Small intestine (tissue), 7 donors: ENCODE measurements at regions not wholly inside any gene's neighbourhood (a gene's known extent, or its start where the extent isn't known, plus 50 kb on each side); places are given as distances from the start of the nearest gene placed in this dataset.

Experiments
- DNase-seq, 2 donors: peaks; one replicate each; pipeline versions ENCODE4 v3.0.0 to v3.0.0-alpha.2; 2013
- FAIRE-seq: peaks from 2 replicates; lab custom pipeline; 2012; peaks lifted over from hg19 to GRCh38; lab: Jason Lieb, UNC
- H3K27ac ChIP-seq, 3 donors: one replicate each; pipeline ENCODE4 v1.5.1; 2013; ENCODE audit warnings: low read length in 2 of 3, mild to moderate bottlenecking in 2 of 3, control low read depth in 1 of 3, inconsistent platforms in 1 of 3, low read depth in 1 of 3, moderate library complexity in 1 of 3
- H3K27me3 ChIP-seq, 3 donors: one replicate each; pipeline ENCODE4 v1.6.1; 2013; ENCODE audit warnings: low read length in 3 of 3, inconsistent platforms in 1 of 3; ENCODE audit not compliant: control insufficient read depth in 3 of 3, insufficient read depth in 3 of 3
- H3K36me3 ChIP-seq, 3 donors: one replicate each; pipeline ENCODE4 v1.6.1; 2013; ENCODE audit warnings: low read length in 3 of 3, inconsistent platforms in 1 of 3, low read depth in 1 of 3, mild to moderate bottlenecking in 1 of 3, moderate library complexity in 1 of 3; ENCODE audit not compliant: control insufficient read depth in 3 of 3, insufficient read depth in 2 of 3
- H3K4me1 ChIP-seq, 3 donors: one replicate each; pipeline ENCODE4 v1.6.1; 2013; ENCODE audit warnings: low read length in 2 of 3, inconsistent platforms in 1 of 3, low read depth in 1 of 3, mild to moderate bottlenecking in 1 of 3, moderate library complexity in 1 of 3; ENCODE audit not compliant: control insufficient read depth in 3 of 3, insufficient read depth in 2 of 3
- H3K4me3 ChIP-seq, 3 donors: one replicate each; pipeline ENCODE4 v1.5.1; 2013; ENCODE audit warnings: low read length in 3 of 3, control low read depth in 1 of 3, inconsistent platforms in 1 of 3, low read depth in 1 of 3, mild to moderate bottlenecking in 1 of 3, moderate library complexity in 1 of 3
- H3K9me3 ChIP-seq, 2 donors: one replicate each; pipeline ENCODE4 v1.6.1; 2013; ENCODE audit warnings: low read depth in 1 of 2, low read length in 1 of 2; ENCODE audit not compliant: control insufficient read depth in 2 of 2, insufficient read depth in 1 of 2
- WGBS, 3 donors: extraction: QIAGEN DNeasy Blood & Tissue Kit; methylation state at CpG; one replicate each; pipeline ENCODE4 v1.1.7; 2013; 5-methylcytosine and 5-hydroxymethylcytosine counted together
- donor health status: healthy with polysubstance abuse.
- donor health status: control.
- donor health status: control.
- donor health status: Bipolar disorder and iron deficiency.
- donor health status: healthy.

DNA sequence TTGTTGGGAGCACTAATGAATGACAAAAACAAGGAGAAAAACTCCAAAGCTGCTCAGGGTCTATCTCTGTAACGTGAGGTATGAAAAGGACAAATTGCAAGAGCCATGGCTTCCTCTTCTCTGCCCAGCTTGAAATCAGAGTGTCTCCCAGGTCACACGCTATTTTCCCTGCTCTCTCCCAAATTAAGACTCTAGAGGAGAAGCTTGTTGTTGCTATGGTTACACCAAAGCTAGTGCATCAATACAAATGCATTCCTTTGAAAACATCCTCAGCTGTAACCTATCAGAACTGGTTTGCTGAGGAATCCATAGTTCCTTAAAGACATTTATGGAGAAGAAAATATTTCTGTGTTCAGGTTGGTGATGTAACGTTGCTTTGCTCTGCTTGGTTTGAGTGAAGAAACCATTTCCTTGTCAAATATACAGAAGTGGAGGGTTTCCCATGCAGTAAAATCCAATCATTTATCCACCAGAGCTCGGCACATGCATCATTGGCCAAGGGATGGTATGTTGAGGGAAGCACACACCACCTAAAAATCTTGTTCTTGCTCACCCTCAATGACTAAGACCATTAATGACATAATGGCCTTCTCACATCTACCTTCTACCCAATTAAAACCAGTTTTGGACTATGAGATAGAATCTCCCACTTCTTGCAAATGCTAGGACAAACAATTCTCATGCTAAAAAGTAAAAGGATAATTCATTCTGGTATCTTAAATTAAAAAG lies 2135.6 kb upstream of the CELF4 start:
- no peaks in the 10 kb centered on the region for H3K4me1 ChIP-seq
- H3K27me3 ChIP-seq = no peaks in the 10 kb centered on the region
- no peak overlapping the region for H3K27ac ChIP-seq
- FAIRE-seq (no peak), DNase-seq (no peak)
- whole genome bisulfite sequencing, 3 donors = 76 to 88% (median 86%) methylated on average over 4 of the region's 4 CpGs
- H3K36me3 ChIP-seq = no peaks in the 10 kb centered on the region
- no peak overlapping the region for H3K4me3 ChIP-seq
- H3K9me3 ChIP-seq = peaks cover 0 to 15% of the 10 kb centered on the region in 2 donors

DNA sequence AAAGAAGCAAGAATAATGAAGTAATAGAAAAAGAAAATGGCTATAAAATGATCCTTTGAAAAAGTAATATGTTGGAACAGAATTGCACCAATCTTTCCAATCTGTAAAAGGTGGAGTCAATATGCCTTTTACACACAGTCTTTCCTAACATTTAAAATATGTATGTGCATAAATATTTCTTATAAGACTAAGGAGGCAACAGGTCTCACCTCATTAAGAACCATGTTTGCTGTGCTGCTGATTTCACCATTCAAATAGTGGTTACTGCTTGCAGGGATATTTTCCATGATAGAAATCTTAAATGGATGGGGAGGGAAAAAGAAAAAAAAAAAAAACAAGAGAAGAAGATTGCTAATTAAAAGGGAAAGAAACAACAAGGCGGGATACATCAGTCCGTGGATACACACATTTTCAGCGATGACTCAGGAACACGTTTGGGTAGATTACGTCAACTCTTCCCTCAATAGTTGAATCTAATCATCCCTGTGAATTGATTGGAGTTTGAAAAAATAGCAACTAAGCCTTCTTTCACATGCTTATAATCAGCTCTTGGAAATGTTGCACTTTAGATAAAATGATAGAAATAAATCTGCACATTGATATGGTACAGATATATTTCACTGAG lies 2133.9 kb upstream of the CELF4 start:
- Histone ChIP-seq H3K27ac (no peak overlapping the region), H3K9me3 (peaks cover 0 to 15% of the 10 kb centered on the region in 2 donors), H3K4me1 (no peaks in the 10 kb centered on the region), H3K4me3 (no peak overlapping the region), H3K27me3 (no peaks in the 10 kb centered on the region), H3K36me3 (no peaks in the 10 kb centered on the region)
- 92 to 97% (median 95%) methylated on average over 5 of the region's 5 CpGs for WGBS, 3 donors
- no peak for FAIRE-seq
- no peak for DNase-seq

DNA sequence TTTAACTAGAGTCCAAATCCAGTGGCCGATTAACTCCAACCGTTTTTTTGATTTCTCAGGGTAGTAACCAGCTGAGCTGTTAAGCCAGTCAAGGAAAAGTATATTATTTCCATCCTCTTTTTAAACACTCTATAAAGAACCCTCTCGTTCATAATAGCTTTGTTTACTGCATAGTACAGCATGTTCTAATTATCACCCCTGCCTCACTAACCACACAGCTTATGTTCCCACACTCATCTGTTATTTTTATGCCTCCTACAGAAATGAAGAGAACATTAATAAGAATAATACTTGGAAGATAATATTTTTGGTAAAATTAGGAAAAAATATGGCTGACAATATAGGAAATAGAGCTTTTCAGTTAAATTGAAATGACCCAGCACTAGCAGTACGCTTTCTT lies 2132.8 kb upstream of the CELF4 start:
- FAIRE-seq = no peak
- Histone ChIP-seq H3K27ac (no peak overlapping the region), H3K9me3 (peaks cover 0 to 15% of the 10 kb centered on the region in 2 donors), H3K27me3 (no peaks in the 10 kb centered on the region), H3K4me3 (no peak overlapping the region), H3K4me1 (no peaks in the 10 kb centered on the region), H3K36me3 (no peaks in the 10 kb centered on the region)
- 81 to 88% (median 84%) methylated on average over 4 of the region's 4 CpGs for WGBS, 3 donors
- DNase-seq = no peak

DNA sequence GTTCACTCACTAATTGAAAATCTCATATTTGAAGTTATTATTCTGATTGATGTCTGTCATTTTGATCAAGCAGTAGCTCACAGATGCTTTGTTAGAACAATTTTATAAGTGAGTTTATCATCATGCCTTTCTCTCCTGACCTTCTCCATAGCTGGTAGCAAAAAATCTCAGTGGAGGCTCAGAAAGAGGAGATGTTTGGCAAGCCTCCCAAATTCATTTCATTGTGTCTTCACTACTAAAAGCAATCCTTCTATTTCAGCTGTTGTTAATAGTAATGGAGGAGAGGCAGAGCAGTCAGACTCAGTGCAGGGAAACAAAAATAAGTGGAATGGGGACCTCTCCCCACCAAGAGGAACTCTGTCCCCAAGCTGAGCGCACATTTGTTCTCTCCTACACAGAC lies 2127.8 kb upstream of the CELF4 start:
- no peaks in the 10 kb centered on the region for H3K27me3 ChIP-seq
- DNase-seq (no peak), FAIRE-seq (no peak)
- H3K9me3 ChIP-seq = no peaks in the 10 kb centered on the region
- WGBS, 3 donors = 95 to 97% (median 96%) methylated on average over 1 of the region's 1 CpG
- no peak overlapping the region for H3K27ac ChIP-seq
- H3K36me3 ChIP-seq = no peaks in the 10 kb centered on the region
- H3K4me1 ChIP-seq = no peaks in the 10 kb centered on the region
- no peak overlapping the region for H3K4me3 ChIP-seq

DNA sequence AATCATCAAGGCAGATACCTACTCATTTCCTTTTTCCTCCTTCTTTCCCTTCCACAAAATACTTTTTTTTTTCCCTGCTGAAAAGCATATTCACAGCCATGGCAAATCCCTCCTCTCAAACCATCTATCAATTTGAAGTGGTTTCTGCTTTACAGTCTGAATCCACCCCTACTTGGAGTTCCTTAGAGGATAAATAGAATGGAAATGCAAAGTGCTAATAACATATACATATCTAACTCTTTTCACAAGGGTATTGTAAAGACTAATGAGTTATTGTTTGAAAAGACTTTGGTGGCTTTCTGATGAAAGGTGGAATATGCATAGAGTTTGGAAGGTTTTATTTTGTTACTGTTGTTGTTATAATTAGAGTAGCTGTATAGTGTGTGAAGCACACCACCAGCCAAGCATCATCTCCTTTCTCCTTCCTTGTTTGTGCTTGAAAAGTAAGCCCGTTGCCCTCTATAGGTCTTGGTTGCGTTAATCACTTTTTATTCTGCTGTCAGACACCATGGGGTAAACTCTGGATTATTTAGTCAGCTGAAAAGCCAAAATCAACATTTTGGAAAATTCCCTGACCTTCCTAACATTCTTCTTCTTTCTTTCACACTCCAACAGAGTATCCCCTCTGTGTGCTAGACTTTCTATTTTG lies 2126.9 kb upstream of the CELF4 start:
- no peak for FAIRE-seq
- H3K27me3 ChIP-seq = no peaks in the 10 kb centered on the region
- no peak overlapping the region for H3K27ac ChIP-seq
- DNase-seq = no peak
- H3K4me1 ChIP-seq = no peaks in the 10 kb centered on the region
- no peaks in the 10 kb centered on the region for H3K36me3 ChIP-seq
- WGBS, 3 donors = 76 to 91% (median 77%) methylated on average over 2 of the region's 2 CpGs
- no peak overlapping the region for H3K4me3 ChIP-seq
- no peaks in the 10 kb centered on the region for H3K9me3 ChIP-seq

DNA sequence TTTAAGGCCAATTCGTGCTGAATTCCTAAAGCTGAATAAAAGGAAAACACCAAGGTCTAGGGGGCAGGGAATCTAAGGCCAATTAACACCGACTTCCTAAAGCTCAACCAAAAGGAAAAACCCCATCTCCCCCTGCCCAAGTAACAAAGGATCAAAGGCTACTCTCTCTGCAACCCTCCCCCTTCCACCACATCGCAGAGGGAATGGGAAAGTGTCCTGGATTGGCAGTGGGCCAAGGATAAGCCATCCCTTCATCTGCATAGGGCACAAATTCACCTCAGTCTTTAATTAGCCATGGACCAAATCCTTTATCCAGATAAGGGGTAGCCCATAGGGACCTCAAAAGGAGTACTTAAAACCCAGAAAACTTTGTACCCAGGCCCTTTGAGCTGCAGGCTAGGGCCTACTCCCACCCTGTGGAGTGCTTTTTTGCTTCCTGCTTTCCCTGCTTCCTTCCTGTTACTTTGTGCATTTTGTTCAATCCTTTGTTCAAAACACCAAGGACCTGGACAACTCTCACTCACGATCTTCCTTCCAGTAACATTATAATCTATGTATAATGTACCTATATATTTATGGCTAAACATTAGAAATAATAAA lies 2119.8 kb upstream of the CELF4 start:
- Histone ChIP-seq H3K9me3 (no peaks in the 10 kb centered on the region), H3K27ac (no peak overlapping the region), H3K4me3 (no peak overlapping the region), H3K36me3 (no peaks in the 10 kb centered on the region), H3K27me3 (no peaks in the 10 kb centered on the region), H3K4me1 (no peaks in the 10 kb centered on the region)
- FAIRE-seq (no peak), DNase-seq (no peak)
- WGBS, 3 donors = 56 to 65% (median 62%) methylated on average over 4 of the region's 4 CpGs

DNA sequence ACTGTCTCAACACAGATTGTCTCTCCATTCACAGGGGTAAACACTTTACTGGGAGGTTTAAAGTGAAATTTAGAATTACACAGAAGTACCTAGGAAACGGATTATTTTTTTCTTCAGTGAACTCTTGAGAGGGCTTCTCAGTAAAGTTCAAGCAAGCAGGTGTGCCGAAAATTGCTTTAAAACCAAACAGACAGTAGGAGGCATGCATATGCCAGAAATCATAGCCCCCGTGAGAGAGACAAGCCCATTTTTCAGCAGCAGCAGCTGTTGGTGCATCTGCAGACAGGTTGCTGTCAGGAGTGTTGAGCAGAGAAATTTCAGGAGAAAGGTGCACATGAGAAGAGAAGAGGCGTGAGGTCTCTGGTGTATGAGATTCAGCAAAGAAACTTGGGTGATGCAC lies 2115.5 kb upstream of the CELF4 start:
- H3K9me3 ChIP-seq = no peaks in the 10 kb centered on the region
- no peak for DNase-seq
- FAIRE-seq = no peak
- no peaks in the 10 kb centered on the region for H3K4me1 ChIP-seq
- WGBS, 3 donors = 71 to 85% (median 85%) methylated on average over 4 of the region's 4 CpGs
- no peaks in the 10 kb centered on the region for H3K27me3 ChIP-seq
- no peaks in the 10 kb centered on the region for H3K36me3 ChIP-seq
- no peak overlapping the region for H3K27ac ChIP-seq
- no peak overlapping the region for H3K4me3 ChIP-seq

DNA sequence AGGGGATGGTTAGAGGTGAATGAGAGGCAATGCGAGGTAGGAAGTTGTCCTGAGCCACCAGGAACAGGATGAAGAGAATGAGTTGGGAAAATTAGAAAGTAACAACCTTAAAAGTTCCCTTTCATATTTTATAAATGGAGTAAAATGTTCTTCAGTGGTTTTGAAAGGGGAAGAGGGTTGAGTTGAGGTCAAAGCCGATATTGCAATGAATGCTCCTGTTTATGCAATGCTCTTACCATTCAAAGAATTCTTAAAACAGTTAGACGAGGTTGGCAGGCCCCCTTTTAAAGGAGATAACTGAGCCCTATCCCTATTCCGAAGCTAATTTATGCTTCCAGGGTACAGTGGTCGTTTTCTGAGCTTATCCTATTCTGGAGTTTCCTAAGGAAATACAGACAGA lies 2110.3 kb upstream of the CELF4 start:
- Histone ChIP-seq H3K27me3 (no peaks in the 10 kb centered on the region), H3K27ac (no peak overlapping the region), H3K36me3 (no peaks in the 10 kb centered on the region), H3K4me1 (peaks cover 0 to 3% (median 0%) of the 10 kb centered on the region in 3 donors), H3K9me3 (no peaks in the 10 kb centered on the region), H3K4me3 (no peak overlapping the region)
- no peak for DNase-seq
- no peak for FAIRE-seq
- WGBS, 3 donors = 71 to 81% (median 73%) methylated on average over 5 of the region's 5 CpGs
